ENCODE measurements at regions not wholly inside any gene's neighbourhood (a gene's known extent, or its start where the extent isn't known, plus 50 kb on each side); places are given as distances from the start of the nearest gene placed in this dataset.

GRCh38 chr6:15769511-15770018 lies 106.7 kb upstream of the DTNBP1 start (continued):
- TF ChIP-seq ZFP3 (tag by site-specific recombination; IDR thresholded peaks at IDR 0.05; ENCODE audit: low read depth): no peak
- no peak for TF ChIP-seq ZNF645 (tag by site-specific recombination; IDR thresholded peaks at IDR 0.05)
- no peak for TF ChIP-seq MYNN (tag by site-specific recombination; IDR thresholded peaks at IDR 0.05; ENCODE audit: borderline replicate concordance)
- TF ChIP-seq ZNF169 (tag by site-specific recombination; IDR thresholded peaks at IDR 0.05): no peak
- no peak for TF ChIP-seq KLF9 (tag by site-specific recombination; IDR thresholded peaks at IDR 0.05; ENCODE audit: low read depth)
- TF ChIP-seq BCL11B (tag by site-specific recombination; IDR thresholded peaks at IDR 0.05; ENCODE audit: low read depth): no peak
- no peak for TF ChIP-seq ZNF132 (tag by site-specific recombination; IDR thresholded peaks at IDR 0.05; ENCODE audit: borderline replicate concordance)
- TF ChIP-seq WT1 (tag by site-specific recombination; IDR thresholded peaks at IDR 0.05): peak; percentile 76
- no peak for TF ChIP-seq ZNF148 (tag by site-specific recombination; IDR thresholded peaks at IDR 0.05; ENCODE audit: borderline replicate concordance)
- TF ChIP-seq ZNF280C (tag by site-specific recombination; IDR thresholded peaks at IDR 0.05): no peak
- TF ChIP-seq ZNF350 (tag by site-specific recombination; IDR thresholded peaks at IDR 0.05): no peak
- TF ChIP-seq ELK4 (IDR thresholded peaks at IDR 0.05; ENCODE audit: borderline replicate concordance, low read depth, low read length): no peak
- TF ChIP-seq HIC1 (tag by site-specific recombination; IDR thresholded peaks at IDR 0.05): no peak
- no peak for TF ChIP-seq ZBTB8A (tag by site-specific recombination; IDR thresholded peaks at IDR 0.05)
- no peak for TF ChIP-seq ZNF596 (tag by site-specific recombination; IDR thresholded peaks at IDR 0.05)
- TF ChIP-seq PBX3 (CRISPR knock-in tag; IDR thresholded peaks at IDR 0.05): no peak
